WTC11 (cell line): ENCODE measurements at regions not wholly inside any gene's neighbourhood (a gene's known extent, or its start where the extent isn't known, plus 50 kb on each side); places are given as distances from the start of the nearest gene placed in this dataset.

ENCODE experiments used
- ATF1 ChIP-seq: sonication (generic); formaldehyde crosslinking; IDR thresholded peaks from 2 replicates; pipeline ENCODE4 v1.8.1; 2023; ENCODE audit warnings: mild to moderate bottlenecking, moderate library complexity, missing genetic modification reagents
- ATF2 ChIP-seq: sonication (generic); formaldehyde crosslinking; IDR thresholded peaks from 2 replicates; pipeline ENCODE4 v1.8.1; 2022; ENCODE audit warnings: low read depth, missing genetic modification reagents, borderline replicate concordance
- ATF3 ChIP-seq: sonication (generic); formaldehyde crosslinking; conservative IDR thresholded peaks from 2 replicates; pipeline ENCODE4 v1.8.1; 2022; ENCODE audit warnings: mild to moderate bottlenecking, missing genetic modification reagents
- CTCF ChIP-seq: fragments of 200-600 bp; IDR thresholded peaks from 2 replicates; pipeline ENCODE4 v1.8.0; 2022; ENCODE audit warnings: antibody characterized with exemption
- JUN ChIP-seq: sonication (generic); formaldehyde crosslinking; IDR thresholded peaks from 2 replicates; pipeline ENCODE4 v1.8.0; 2023; ENCODE audit warnings: mild to moderate bottlenecking, missing genetic modification reagents
- SOX15 ChIP-seq: fragments of 250-450 bp; sonication (Bioruptor Pico); IDR thresholded peaks from 2 replicates; pipeline ENCODE4 v1.9.0; 2021; ENCODE audit warnings: mild to moderate bottlenecking

GRCh38 chr2:48081317-48081628 is 175.0 kb upstream of the FBXO11 start:
- TF ChIP-seq CTCF (no peak), ATF3 (CRISPR knock-in tag) (no peak), ATF1 (CRISPR knock-in tag) (no peak), JUN (CRISPR knock-in tag) (no peak), ATF2 (CRISPR knock-in tag) (no peak), SOX15 (CRISPR knock-in tag) (no peak)
